Mucosa of gallbladder (tissue), 1 donor: ENCODE measurements at regions not wholly inside any gene's neighbourhood (a gene's known extent, or its start where the extent isn't known, plus 50 kb on each side); places are given as distances from the start of the nearest gene placed in this dataset.

ENCODE experiments used
- DNase-seq: peaks from one replicate; pipeline ENCODE4 v3.0.0-alpha.2; 2020; ENCODE audit warnings: low spot score
- donor health status: DM: no; HTN: no; CAD: no.

DNA sequence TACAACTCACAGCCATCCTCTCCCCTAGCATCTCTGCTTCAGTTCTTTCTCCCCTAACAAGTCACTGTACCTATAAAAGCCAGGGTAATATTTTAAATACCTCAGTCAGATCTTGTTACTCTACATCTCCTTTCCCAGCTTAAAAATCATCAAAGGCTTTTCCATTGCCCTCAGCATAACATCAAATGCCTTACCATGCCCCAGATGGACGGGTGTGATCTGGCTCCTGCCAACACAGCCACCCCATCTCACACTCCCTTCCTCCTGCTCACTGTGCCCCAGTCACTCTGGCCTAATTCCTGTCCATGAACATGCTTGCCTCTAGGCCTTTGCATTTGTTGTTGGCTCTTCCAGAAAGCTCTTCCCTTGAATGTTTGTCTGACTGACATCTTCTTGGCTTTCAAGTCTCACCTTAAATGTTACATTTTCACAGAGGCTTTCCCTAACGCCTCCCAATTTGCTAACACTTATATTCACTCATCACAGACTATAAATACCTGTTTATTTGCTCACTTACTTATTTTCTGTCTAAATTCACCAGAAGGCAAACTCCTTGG is 640.9 kb downstream of the NYAP2 start:
- no peak for DNase-seq

DNA sequence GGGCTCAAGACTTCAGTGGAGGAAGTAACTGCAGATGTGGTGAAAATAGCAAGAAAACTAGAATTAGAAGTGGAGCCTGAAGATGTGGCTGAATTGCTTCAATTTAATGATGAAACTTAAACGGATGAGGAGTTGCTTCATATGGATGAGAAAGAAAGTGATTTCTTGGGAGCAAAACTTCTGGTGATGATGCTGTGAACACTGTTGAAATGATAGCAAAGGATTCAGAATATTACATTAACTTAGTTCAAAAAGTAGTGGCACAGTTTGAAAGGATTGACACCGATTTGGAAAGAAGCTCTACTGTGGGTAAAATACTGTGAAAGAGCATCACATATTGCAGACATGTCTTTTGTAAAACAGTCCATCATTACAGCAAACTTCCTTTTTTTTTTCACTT is 638.0 kb downstream of the NYAP2 start:
- no peak for DNase-seq

DNA sequence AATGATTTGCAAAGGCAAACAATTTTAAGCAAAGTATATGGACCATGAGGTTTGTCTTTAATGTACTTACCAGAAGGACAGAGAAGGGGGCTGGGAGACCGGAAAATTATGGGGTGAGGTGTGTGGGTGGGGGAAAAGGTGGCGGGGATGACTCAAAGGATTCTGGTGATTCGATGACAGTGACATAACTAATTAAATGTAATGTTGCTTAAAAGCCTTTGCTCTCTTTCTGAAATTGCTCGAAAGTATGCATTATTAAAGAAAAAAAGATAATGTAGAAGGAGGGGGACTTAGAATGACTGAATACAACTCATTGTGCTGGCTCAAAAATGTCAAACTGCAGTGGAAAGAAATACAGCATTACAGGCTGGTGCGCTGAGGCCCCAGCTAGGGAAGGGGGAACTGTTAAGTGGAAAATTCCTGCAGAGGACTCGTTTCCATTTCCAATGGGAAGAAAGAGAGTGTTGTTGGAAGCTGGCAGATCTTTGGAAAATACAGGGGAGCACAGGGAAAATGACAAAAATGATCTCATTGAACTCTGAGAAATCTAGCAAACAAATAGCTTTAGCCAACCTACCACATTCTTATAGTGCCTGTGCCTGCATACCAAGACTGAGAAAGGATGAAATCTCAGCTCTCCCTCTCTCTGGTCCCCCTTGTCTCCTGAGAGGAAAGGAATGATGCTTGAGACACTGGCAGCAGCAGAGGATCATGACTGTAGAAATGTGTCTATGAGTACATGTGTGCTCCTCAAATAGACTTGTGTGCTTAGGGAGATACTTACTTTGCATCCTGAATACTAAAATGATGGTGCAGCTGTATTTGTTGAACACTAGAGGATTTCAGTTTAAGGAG is 632.4 kb downstream of the NYAP2 start:
- DNase-seq = no peak

DNA sequence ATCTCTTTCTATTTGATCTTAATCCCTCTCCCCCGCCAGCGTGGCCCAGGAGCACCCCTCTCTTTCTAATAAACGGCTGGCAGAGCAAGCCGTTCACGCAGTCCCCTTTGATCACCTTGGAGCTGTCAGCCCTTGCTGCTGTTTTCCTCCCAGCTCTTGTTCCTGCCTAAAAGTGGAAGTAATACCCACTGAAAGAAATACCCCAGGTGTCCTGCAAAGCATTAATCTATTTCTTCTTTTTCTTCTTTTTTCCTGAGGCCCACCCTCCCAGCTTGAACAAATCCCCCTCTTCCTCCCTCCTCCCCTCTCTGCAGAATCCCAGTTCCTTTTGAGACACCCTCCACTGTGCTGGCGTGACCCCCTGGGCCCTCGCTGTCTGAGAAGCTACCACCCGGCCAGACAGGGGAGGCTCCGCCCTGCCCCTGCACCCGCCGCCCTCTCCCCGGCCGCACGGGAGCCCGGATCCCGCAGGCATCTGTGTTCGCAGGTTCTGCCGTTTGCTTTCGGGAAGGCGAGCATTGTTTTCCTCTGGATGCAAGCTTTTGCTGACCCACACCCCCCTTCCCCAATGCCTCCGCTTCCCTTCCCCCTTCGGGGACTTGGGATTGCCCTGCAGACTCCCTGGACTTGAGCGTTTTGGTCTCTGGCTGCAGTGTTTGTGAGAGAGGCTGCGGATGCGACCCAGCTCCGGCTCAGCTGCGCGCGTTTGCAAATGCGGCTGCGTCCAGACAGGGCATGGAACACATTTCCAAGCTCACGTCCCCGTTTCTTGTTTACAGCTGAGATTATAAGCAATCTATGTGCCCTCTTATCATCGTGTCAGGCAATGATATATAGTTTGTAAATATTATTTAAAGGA is 631.5 kb downstream of the NYAP2 start:
- DNase-seq = peak; percentile 57

DNA sequence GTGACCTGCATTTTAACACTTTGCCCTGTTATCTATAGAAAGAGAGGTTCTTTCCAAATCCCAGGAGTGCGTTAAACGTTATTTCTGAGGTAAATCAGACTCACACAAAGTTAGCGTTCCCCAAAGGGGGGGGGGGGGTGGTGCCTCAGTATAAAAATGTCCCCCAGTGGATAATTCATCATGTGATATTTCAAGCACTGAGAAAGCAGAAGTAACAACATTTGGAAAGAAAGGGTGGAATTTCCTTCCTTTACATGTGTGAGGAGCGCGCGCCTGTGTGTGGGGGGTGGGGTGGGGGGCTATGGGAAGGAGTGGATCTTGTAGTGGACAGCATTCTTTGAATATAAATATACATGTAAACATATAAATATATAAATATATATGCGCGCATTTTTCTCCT is 630.9 kb downstream of the NYAP2 start:
- no peak for DNase-seq

DNA sequence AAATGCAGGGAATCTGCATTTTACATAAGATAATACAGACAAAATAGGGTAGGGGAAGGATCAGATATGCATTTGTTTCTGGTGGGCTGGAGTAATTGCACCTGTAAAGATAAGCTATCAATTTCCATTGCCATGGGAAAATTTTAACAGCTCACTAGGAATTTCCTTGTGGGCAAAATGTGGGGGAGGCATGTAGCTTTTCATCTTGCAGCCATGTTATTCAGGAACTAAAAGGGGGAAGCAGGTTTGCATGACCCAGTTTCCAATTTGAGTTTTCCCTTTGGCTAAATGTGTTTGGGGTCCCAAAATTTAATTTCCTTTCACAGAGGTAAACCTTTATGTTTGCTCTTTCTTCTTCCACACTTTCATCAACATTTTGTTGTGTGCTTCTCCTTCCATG is 624.4 kb downstream of the NYAP2 start:
- no peak for DNase-seq

DNA sequence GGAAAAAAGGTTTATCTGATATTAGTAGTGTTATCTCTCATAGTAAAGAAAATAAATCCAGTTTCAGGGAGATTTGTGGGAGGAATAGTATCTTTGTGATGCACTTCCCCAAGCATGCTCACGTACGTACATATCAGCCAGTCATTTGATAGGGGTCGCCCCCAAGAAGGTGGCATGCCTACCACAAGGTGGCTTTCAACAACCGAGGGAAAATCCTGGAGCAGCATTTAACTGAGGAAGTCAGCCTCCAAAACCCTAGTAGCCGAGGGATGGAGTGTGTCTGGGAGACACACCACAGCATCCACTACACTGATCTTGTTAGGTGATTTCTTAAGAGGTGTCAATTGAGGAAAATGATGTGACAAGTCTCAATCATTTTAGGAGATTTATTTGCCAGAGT is 623.9 kb downstream of the NYAP2 start:
- no peak for DNase-seq

DNA sequence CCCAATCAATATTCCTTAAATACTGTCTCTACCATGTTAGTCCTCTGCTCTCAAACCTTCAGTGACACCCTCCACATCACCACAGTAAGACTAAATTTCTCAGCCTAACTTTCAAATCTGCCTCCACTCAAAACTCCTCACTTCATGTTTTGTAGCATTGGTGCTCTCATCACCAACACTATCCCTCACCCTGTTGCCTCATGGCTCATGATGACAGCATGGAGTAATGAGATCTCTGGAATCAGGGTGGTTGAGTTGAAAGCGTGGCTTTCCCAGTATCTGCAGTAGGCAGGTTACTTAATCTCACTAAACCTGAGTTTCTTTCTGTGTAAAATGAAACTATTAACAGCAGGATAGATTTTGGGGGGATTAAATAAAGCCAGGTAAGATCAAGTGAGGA is 621.4 kb downstream of the NYAP2 start:
- DNase-seq = no peak

DNA sequence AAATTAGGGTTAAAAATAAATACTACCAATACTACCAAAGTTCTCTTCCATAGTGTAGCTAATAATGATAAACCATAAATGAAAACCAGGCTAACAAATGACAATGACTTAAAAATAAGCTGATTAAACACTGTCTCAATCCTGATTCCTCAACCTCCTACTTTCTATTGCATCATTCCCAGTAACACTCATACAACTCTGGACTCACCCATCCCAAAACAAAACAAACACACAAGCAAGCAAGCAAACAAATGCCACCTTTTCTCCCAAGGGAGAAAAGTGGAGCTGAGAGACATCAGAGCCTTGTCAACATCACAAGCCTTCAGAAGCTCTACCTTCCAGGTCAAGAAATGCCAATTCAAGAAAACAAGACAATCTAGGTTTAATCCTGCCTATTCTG is 620.7 kb downstream of the NYAP2 start:
- no peak for DNase-seq

DNA sequence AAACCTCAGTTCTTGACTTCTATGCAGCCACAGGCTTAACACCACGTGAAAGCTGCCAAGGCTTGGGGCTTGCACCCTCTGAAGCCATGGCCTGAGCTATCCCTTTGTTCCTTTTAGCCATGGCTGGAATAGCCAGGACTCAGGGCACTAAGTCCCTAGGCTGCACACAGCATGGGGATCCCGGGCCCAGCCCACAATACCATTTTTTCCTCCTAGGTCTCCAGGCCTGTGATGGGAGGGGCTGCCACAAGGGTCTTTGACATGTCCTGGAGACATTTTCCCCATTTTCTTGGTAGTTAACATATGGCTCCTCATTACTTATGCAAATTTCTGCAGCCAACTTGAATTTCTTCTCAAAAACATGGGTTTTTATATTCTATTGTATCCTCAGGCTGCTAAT is 619.1 kb downstream of the NYAP2 start:
- no peak for DNase-seq

DNA sequence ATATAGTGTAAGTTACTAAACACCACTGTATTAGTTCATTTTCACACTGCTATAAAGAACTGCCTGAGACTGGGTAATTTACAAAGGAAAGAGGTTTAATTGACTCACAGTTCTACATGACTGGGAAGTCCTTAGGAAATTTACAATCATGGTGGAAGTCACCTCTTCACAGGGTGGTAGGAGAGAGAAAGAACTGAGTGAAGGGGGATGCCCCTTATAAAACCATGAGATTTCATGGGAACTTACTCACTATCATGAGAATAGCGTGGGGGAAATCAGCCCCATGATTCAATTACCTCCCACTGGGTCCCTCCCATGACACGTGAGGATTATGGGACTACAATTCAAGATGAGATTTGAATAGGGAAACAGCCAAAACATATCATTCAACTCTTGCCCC is 618.0 kb downstream of the NYAP2 start:
- no peak for DNase-seq

DNA sequence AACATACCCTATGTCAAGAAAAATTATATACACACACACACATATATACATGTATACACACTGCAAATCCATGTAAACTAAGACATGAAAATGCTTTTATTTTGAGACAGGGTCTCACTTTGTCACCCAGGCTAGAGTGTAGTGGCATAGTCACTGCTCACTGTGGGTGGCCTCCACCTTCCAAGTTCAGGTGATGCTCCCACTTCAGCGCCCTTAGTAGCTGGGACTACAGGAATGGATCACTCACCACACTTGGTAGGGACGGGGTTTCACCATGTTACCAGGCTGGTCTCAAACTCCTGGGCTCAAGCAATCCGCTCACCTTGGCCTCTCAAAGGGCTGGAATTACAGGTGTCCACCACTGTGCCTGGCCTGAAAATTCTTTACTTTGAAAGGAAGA is 617.6 kb downstream of the NYAP2 start:
- no peak for DNase-seq

DNA sequence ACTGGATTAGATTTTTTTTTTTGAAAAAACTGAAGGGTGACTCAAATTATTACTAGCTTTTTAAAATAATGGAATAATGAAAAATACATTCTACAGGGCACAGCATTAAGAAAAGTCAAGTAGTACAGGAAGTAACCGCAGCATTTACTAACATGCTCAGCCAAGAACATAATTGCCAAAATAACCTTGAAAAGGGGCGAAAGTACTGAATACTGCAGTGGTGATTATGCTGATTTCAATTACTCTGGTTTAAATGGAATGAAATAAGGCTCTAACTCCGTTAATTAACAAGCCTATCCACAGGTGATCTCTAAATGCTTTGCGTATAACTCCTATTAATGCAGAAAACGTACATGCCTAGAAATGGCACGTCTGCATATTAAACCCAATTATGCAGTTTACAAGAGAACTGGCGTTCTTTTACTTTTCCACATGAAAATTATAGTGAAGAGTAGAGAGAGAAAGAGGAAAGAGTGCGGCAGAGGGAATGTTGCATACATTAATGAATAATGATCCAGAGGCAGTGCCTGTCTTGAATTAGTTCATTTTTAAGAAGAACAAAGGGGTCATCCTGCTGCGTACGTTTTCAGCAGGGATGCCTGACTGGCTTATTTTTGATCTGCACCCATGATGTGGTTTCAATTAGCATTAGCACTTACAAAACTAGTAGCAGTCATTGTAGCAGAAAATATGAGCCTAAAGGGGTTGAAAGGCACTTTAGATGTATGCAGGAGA is 612.4 kb downstream of the NYAP2 start:
- DNase-seq = no peak

DNA sequence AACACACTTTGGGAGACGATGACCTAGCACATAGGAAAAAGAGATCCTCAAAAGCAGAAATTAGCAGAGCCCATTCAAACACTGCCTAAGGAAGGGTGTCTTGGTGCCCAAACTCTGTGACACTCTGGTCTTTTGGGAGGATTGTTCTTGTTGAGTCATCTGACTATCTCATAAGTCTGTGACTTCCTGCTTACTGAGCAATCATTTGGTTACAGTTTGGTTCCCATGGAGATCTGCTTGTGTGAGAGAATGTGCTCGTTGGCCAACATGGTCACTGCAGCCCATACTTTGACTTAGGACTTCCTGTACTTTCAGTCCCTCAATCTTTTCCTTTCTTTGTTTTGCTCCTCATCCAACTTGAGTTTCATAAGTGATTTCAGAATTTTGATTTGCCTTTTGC is 602.9 kb downstream of the NYAP2 start:
- DNase-seq = no peak

DNA sequence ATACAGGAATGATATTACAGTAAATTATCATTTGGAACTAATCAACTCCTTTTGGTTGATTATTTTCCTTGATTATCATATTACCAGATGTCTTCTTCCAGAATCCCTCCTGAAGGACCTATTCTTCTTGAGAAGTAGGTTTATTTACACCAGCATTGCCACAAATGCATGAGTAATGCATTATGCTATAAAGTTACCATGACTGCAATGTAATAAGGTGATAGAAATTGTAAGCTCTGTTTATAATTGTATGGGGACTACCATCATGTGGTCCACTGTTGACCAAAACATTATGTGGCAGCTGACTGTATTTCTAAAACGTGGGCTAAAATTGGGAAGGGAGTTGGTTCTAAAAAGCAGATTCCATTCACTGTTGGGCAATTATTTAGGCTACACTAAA is 602.2 kb downstream of the NYAP2 start:
- no peak for DNase-seq

DNA sequence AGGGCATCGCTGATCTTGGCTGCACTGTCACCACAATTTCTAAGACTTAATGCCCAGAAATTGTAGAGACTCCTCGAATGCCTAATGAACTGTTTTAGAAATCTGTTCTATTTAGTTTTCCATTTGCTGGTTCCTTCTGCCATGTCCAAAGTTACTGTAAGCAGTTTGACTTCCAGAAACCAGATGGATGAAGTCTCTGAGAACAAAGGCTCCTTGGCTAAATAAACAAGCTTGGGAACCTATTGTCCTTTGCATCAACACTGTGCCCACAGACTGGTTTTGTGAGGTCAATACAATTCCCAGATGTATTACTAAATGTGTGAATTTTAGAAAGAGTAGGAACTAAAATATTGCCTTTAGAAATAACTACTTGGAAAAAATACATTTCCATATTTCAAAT is 600.2 kb downstream of the NYAP2 start:
- no peak for DNase-seq

DNA sequence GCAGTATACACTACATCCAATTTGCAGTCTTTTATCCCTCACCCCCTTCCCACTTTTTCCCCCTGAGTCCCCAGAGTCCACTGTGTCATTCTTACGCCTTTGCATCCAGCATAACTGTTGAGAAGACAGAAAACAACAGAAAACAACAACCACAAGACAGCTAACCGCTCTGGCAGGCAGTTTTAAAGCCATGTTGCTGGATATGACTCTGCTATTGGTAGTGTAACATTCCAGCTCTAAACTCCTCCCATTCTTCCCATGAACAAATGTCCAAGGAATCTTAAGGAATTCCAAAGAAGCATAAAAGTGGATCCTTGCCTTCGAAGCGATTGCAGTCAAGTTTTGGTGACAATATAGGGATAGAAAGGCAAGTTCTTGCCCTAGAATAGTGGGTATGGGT is 599.1 kb downstream of the NYAP2 start:
- DNase-seq = no peak

DNA sequence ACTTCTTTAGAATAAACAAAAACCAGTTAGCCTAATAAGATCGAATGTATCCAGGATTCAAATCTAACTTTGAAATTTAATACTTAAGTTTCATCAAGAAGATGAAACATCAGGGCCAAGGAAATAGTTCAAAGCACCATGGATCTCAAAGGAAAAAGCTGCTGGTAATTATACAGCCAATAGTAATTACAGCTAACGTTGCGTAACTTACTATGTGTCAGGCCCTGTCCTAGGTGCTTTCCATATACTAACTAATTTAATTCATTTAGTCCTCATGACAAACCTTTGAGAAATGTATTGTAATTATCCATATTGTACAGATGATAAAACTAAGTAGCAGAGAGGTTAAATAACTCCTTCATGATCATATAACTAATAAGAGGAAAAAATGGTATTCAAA is 598.6 kb downstream of the NYAP2 start:
- no peak for DNase-seq

DNA sequence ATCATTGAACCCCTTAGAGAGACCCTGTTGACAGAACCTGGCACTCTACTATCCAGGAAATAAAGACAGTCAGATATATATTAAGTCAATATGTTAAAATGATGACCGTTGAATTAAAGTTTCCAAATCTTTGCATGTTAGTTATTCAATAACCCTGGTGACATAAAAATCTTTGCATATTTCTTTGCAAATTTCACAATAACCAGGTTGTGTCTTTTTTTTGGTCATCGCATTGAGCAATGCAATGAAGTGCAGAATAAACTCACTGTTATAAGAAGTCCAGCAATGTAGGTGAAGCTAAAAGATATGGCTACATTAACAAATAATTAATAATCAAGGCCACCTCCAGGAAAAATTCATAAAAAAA is 596.9 kb downstream of the NYAP2 start:
- no peak for DNase-seq

DNA sequence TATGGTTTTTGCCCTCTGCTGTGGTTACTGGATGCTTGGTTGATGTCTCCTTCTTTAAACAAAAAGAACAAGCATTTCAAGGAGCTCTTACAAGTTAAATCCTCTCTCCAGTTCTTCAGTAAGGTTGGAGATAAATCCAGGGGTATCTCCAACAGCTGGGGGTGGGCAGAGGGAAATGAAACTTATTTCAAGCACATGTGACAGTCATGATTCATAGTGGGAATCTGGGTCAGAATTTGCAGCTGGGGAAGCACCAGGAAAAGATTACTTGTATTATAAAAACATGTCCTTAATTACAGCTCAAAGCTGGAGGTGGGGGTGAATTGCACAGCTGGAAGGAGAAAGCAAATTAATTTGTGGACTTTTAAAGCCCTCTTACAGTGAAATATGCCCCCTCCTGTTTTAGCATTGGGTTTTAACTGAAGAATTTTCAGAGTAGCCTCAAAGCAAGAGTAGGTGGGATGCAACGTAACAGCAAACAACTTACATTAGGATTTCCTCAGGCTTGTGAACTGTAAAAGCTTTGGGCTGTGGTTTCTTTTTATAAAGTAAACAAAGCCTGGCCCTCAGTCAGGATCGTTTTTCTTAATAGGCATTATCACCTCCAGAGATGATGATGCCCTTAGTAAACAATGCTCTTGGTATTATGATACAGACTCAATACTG is 596.4 kb downstream of the NYAP2 start:
- no peak for DNase-seq

DNA sequence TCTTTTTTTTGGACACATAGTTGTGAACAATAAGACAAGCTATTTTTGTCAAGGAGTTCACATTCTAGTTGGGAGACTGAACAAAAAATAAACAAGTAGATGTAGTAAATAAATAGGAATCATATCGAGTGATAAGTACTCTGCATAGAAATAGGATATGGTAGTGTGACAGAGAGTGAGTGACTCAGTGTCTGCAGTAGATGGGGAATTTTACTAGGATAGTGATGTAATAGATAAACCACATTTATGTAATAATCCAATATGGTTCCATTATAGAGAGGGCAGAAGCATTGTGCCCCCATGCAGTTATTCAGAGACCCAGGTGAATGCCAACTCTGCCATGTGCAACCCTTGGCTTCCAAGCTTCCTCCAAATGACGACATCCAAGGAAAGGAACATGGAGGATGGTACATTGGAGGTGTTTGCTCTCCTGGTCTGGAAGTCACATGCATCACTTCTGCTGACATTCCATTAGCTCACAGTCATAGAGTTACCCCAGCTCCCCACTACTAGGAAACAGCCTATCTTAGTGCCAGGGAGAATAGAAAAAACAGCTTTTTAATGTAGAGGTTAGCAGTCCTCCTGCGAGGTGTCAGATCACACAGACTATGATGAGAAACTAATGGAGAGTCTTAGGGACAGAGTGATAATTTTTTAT is 595.4 kb downstream of the NYAP2 start:
- no peak for DNase-seq
